Umbilical cord (tissue), 1 donor: ENCODE measurements at regions not wholly inside any gene's neighbourhood (a gene's known extent, or its start where the extent isn't known, plus 50 kb on each side); places are given as distances from the start of the nearest gene placed in this dataset.

Source experiments
- DNase-seq: peaks from one replicate; pipeline ENCODE4 v3.0.0-alpha.2; 2015; ENCODE audit warnings: low spot score

DNA sequence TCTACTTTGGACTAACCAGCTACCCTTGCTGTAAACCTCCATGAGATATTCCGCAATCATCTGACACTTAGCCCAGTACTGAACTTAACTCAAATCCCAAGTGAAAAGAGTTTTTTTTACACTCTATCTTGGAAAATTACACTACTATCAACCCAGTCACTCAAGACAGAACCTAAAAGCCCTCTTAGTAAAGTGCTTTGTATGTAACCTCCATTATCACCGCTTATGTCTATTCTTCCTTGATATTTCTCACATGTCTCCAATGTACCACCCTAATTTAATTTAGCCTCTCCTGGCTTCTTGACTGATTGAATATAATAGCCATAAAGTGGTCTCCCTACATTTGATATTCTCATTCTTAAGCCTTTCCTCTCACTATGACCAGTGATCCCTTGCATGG lies 168.8 kb upstream of the SYT1 start:
- no peak for DNase-seq

DNA sequence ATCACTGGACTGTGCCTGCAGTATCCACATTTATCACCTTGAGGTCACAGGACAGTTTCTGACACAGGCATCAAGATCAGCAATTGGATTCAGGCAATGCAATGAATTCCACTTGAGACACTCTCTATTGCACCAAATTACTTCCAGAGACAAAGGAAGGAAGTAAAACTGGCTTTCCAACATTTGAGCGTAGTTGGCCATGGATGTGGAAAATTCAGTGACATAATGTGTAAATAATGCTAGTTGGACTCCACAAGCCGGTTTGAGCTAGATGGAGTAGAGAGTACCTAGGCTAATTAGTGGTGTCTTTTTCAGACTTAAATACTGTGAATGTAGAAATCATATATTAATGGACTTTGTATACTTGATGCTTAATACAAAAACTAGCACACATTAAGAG lies 168.3 kb upstream of the SYT1 start:
- no peak for DNase-seq

DNA sequence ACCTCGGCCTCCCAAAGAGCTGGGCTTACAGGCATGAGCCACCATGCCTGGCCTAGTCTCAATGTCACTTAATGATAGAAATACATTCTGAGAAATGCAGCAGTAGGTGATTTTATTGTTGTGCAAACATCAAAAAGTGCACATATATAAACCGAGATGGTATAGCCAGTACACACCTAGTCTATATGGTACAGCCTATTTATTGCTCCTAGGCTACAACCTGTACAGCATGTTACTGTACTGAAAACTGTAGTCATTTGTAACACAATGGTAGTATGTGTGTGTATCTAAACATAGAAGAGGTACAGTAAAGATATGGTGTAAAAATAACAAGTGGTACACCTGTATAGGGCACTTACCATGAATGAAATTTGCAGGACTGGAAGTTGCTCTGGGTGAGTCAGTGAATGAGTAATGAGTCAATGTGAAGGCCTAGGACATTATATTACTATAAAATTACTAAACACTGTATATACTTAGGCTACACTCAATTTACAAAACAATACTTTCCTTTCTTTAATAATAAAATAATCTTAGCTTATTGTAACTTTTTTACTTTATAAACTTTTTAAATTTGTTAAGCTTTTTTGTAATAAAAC lies 166.7 kb upstream of the SYT1 start:
- DNase-seq = no peak

DNA sequence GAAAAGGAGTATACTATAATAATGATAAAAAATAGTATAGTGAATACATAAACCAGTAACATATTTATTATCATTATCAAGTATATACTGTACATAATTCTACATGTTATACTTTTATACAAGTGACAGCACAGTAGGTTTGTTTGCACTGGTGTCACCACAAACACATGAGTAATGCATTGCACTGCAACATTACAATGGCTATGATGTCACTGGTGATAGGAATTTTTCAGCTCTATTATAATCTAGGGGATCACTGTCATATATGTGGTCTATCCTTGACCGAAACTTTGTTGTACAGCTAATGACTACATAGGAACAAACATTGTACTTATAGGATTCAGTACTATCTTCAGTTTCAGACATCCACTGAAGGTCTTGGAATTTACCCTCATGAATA lies 165.8 kb upstream of the SYT1 start:
- DNase-seq = no peak

DNA sequence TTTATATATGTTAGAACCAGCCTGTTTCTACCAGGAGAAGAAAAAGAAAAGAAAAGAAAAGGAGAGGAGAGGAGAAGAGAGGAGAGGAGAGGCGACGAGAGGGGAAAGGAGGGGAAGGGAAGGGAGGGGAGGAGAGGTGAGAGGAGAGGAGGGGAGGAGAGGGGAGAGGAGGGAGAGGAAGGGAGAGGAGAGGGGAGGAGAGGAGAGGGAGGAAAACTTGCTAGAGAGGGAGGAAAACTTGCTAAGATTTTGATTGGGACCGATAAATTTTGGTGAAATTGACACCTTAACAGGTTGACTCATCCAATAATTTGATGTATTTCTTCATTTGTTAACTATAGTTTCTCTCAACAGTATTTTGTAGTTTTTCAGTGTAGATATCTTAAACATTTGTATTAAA lies 164.0 kb upstream of the SYT1 start:
- DNase-seq = no peak

DNA sequence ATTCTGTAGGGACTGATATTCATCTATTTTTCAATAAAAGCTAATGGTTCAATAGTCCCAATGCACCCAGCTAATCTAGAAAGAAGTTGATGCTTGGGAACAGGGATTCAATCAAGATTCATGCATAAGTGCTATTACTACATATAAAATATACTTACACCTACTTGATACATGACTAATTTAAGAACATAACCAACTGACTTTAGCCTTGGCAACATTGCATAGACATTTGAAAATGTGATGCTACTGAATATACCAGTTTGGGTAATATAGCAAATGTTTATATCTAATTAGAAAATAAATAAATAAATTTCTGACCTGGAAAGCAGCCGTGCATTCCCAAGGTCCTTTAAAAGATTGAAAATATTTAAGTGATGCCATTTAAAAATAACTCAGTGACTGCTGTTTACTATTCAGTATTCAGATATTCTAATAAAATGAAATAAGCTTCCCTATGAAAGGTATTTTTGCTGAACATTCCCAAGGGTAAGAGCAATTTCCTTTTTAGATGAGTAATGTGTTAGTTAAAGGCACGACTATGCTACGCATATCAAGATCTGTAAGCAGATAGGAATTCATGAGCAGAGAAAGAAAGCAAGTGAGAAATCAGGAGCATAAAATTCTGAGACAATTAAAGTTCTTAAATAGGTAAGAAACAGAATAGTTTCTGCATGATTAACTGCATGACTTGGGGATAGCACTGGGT lies 160.6 kb upstream of the SYT1 start:
- DNase-seq = peak; percentile 21

DNA sequence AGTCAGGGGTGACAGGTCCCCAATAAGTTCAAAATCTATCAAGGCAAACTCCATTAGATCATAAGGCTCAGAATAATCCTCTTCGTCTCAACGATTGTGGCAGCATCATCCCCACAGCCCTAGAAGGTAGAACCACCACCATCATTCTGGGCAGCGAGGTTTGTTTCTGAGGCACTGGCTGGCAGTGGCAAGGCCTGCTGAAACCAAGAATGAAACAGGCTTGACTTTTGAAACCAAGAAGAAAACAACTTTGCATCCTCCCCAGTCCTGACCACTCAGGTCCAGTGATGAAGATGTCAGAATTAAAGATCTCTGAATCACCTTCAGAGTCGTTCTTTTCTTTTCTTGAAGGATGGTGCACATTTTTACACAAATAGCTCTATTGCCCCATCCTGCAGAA lies 152.6 kb upstream of the SYT1 start:
- DNase-seq = no peak

DNA sequence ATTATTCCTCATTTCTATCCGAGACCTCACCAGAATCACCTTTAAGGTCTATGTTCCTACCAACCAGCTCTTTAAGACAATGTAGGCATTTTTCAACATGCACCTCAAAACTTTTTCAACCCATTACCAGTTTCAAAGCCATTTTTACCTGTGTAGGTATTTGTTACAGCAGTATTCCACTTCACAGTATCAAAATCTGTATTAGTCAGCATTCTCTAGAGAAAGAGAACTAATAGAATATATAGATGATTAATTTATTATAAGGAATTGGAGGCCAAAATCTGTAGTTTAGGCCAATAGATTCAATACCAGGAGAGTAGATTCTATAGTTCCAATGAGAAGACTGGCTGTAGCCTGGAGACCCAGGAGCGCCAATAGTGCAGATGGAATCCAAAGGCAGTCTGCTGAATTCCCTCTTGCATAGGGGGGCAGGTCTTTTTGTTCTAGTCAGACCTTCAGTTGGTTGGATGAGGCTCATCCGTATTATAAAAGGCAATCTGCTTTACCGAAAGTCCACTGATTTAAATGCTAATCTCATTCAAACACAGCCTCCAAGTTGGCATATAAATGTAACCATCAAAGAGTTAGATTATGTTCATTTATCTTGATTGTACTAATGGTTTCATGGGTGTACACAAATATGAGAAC lies 151.6 kb upstream of the SYT1 start:
- DNase-seq = no peak

DNA sequence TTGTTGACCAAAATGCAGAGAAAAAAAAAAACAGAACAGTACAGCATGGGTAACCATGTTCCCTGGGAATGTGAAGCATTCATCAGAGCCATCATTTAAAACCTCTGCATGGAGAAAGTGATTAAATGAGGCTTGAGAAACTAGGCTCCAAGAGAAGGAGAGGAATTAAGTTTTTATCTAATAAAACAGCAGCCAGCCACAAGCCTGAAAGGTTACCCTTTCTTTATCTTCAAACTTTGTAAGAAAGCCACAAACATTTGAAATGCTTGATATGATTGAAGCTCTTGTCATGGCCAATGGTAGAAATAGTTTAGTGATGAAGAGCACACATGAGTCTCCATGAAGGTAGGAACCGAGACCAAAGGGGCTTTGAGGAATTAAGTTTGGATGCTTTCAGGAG lies 144.9 kb upstream of the SYT1 start:
- peak; percentile 6 for DNase-seq

DNA sequence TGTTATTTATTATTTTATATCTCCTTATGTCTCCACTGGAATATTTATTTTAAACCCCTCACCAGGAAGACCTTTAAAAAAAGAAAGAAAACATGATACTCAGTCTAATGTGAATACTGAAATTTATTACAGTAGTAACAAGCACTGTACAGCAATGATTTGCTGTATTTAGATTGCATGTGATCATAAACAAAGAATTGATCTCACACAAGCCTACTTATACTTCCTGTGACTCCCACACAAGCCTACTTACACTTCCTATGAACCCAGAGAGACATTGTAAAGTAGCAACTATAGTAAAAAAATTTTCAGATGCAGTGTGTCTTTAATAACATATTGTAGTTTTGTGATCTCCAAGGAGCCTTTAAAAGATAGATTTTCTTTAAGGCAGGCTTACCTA lies 142.7 kb upstream of the SYT1 start:
- DNase-seq = no peak

DNA sequence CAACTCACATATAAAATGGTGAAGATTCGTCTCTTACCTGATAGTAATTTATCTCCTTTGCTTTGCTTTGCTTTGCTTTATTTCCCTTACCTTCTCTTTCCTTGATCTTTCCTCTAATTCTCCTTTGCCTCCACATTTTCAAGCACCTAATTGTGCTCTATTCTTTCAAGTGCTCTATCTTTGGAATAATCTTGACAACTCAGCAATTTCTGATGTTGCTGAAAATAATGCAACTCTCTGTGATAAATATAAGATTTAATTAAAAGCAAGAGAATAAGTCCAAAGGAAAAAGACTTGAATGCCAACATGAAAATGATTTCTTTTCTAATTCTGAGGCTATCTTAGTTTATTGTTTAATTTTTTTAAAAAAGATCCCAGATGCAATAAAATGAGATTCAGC lies 139.5 kb upstream of the SYT1 start:
- no peak for DNase-seq

DNA sequence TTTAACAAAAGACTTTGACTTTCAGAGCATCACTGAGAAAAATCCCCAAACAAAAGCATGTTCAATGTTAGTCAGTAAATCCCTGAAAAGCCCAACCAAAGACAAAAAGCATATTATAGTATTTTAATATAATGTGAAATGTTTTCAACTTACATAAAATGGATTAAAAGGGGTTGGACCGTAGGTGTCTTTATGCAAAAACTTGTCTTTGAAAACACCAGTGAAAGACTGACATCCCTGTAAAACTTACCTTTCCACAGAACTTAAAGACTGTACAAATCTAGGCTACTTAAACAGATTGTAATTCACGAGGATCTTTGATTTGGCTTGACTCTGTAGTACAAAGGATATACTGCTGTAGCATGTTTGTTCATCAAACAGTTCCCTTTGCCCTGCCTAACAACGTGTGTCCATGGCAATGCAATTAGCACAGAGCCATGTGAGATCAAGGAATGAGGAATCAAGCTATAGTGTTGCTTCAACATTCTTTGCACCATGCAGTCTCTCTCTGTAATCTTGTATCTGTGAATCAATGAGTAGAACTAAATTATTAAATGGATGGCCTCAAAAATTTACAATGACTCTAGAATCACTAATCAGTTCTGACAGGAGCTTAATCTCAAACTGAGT lies 138.5 kb upstream of the SYT1 start:
- DNase-seq = no peak

DNA sequence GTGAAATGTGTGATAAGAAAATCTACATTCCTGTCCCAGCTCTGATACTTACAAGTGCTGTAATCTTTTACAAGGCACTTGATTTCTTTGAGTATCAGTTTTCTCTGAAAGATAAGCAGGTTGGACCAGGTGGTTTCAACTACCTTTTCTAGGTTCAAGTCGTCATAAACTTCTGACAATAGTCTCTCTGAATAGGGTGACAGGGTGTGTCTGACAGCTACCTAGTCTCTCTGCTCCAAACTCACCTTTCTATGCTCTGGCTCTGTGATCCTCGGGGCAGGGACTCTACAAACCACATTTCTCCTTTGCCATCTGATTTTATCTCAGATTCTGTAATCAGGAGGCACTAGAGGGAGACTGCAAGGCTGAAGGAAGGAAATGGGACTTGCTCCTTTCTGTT lies 137.7 kb upstream of the SYT1 start:
- DNase-seq = no peak

DNA sequence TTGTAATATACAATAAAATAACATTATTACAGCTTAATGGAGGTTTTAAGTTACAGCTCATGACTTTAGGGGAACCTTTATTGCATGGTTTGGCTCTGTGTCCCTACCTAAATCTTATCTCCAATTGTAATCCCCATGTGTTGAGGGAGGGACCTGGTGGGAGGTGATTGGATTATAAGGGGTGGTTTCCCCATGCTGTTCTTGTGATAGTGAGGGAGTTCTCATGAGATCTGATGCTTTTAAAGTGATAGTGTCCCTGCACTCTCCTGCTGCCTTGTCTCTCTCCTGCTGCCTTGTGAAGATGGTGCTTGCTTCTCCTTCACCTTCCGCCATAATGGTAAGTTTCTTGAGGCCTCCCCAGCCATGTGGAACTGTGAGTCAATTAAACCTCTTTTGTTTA lies 132.1 kb upstream of the SYT1 start:
- no peak for DNase-seq

DNA sequence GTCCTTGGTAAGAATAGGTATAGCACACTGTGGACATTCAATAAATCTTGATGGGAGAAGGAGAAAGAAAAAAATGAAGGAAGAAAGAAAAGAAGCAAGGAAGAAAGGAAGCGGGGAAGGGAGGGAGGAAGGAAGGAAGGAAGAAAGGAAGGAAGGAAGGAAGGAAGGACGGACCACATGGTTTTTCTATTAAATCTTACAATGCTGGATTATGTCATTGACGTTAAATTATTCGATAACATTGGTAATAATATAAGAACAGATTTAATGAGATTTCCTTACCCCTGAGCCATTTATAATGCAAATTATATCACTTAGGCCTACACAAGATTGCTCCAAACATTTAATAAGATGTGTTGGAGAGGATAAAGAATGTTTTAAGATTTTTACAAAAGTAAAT lies 124.9 kb upstream of the SYT1 start:
- no peak for DNase-seq

DNA sequence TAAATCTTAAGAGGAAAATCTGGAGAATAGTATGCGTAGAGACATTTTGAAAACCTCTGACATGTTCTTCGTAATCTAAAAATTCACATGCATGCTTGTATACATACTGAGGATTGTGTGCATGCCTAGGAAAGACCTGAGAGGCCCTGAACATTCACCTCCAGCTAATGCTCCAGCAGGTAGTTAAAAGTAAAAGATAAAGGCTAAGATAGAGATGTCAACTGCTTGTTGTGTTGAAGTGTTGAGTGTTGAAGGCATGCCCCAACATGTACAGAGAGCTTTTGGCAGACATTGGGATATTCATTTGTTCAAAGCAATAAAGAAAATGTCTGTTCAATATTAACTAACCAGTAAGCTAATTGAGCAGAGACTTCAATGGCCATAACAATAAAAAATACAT lies 118.6 kb upstream of the SYT1 start:
- peak; percentile 5 for DNase-seq

DNA sequence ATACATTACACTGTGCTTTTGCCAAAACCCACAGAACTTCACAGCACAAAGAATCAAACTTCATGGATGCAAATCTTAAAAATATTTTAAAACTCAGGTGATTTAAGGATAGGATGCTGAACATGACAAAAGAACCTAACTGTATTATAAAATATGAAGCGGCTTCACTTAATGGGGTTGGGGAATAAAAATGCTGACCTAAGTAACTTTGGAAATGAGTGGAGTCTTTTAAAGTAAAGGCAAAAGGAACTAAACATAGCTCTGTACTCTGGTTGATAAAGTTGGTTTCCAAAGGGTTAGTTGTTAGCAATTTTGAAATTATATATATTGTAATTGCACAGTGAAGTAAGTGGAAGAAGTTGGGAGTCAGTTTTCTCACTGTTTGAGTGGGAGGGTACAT lies 111.5 kb upstream of the SYT1 start:
- no peak for DNase-seq

DNA sequence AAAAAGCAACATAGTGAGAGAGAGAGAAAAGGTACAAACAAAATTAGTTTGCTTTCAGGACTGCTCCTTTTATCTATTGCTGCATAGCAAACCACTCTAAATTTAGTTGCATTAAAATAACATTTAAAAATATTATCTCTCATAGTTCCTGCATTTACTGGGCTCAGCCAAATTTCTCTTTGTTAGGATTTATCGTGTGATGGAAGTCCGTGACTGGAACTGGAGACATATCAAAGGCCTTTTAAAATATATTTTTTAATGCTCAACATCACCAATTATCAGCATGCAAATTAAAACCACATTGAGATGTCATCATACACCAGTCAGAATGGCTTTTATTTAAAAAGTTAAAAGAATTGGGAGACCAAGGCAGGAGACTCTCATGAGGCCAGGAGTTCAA lies 107.6 kb upstream of the SYT1 start:
- DNase-seq = no peak

DNA sequence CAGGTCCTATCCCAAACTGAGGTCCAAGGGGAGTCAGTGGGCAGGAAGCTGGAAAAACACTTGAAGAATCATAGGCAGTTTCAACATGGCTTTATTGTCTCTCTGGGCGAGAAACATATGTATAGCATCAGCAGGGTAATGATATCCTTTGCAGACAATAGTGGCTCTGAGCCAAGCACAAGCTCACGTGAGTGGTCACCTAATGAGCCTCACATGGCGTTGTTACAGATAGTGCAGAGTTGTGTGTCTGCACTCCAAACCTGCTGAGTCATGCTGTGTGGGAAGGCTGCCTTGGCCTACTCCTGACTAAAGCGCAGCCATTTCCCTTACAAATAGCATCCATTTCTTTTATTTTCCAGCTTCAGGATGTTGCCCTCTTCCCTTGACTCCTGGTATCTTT lies 105.2 kb upstream of the SYT1 start:
- DNase-seq = no peak

DNA sequence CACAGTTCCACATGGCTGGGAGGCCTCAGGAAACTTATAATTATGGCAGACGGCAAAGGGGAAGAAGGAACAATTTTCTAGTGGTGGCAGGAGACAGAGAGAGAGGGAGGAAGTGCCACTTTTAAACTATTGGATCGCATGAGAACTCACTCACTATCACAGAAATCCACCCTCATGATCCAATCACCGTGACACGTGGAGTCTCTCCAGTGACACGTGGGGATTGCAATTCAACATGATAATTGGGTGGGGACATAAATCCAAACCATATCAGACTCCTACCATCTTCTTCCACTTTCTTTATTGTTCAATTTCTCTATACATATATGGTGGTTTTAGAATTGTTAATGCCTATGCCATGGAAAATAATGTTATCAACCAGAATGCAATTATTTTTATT lies 103.7 kb upstream of the SYT1 start:
- no peak for DNase-seq

DNA sequence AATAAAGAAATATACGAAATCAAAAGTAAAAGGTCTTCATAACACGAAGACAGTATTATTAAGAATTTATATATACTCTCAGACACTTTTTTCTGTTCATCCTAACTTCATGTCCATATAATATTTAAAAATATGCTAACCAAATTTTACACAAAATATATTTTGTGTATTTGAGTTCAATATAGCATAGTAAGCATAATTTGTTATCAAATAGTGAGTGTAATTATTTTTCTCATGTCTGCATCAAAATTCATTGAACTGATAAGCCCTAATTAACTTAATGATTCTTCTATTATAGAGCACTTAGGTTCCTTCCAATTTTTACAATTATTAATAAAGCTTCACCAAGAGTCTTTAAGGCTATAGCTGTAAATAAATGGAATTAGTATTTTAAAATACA lies 99.7 kb upstream of the SYT1 start:
- DNase-seq = no peak

DNA sequence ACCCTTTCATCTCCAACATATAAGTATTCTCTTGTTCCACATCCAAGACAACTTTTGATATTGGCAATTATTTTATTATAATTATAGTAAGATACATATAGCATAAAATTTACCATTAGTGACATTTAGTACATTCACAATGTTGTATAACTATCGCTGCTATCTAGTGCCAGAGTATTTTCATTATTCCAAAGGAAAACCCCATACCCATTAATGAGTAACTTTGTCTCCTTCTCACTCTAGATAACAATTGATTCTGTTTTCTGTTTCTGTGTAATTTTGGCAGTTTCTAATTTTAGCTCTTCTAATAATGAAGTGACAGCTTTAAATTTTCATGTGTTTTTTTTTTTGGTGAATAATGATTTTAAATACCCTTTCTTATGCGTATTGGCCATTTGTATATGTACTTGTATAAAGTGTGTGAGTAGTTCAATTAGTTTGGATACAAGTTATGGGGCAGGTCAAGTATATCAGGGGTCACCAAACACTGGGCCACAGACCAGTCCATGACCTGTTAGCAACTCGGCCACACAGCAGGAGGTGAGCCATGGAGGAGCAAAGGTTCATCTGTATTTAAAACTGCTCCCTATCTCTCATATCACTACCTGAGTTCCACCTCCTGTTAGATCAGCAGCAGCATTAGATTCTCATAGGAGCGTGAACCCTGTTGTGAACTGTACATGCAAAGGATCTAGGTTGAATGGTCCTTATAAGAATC lies 97.2 kb upstream of the SYT1 start:
- DNase-seq = no peak
